ENCODE measurements at regions not wholly inside any gene's neighbourhood (a gene's known extent, or its start where the extent isn't known, plus 50 kb on each side); places are given as distances from the start of the nearest gene placed in this dataset.

GRCh38 chr16:62253966-62254365 is 217.7 kb upstream of the CDH8 start:
- Histone ChIP-seq H3K27ac (ENCODE audit: low read length) (no peak overlapping the region), H3K27me3 (ENCODE audit: low read depth, low read length) (no peaks in the 10 kb centered on the region), H3K4me1 (ENCODE audit: control insufficient read depth in 1 of 2, insufficient read depth in 2 of 2, low read length in 2 of 2) (no peaks in the 10 kb centered on the region), H3K9me3 (ENCODE audit: control insufficient read depth in 1 of 2, low read length in 2 of 2) (no peaks in the 10 kb centered on the region), H3K4me3 (ENCODE audit: low read depth in 1 of 2, low read length in 2 of 2) (no peak overlapping the region), H3K36me3 (ENCODE audit: control insufficient read depth in 1 of 2, insufficient read depth in 2 of 2, low read length in 2 of 2) (no peaks in the 10 kb centered on the region)

DNA sequence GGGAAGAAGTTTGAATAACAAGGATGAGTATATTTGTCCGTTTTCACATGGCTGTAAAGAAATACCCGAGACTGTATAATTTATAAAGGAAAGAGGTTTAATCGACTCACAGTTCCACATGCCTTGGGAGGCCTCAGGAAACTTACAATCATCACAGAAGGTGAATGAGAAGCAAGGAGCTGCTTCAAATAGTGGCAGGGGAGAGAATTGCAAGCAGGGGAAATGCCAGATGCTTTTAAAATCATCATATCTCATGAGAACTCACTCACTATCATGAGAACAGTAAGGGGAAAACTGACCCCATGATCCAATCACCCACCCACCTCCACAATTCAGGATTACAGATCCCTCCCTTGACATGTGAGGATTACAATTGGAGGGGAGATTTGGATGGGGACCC is 212.8 kb upstream of the CDH8 start:
- Histone ChIP-seq H3K4me3 (ENCODE audit: low read depth in 1 of 2, low read length in 2 of 2) (no peak overlapping the region), H3K9me3 (ENCODE audit: control insufficient read depth in 1 of 2, low read length in 2 of 2) (no peaks in the 10 kb centered on the region), H3K27me3 (ENCODE audit: low read depth, low read length) (no peaks in the 10 kb centered on the region), H3K4me1 (ENCODE audit: control insufficient read depth in 1 of 2, insufficient read depth in 2 of 2, low read length in 2 of 2) (no peaks in the 10 kb centered on the region), H3K36me3 (ENCODE audit: control insufficient read depth in 1 of 2, insufficient read depth in 2 of 2, low read length in 2 of 2) (no peaks in the 10 kb centered on the region), H3K27ac (ENCODE audit: low read length) (no peak overlapping the region)

DNA sequence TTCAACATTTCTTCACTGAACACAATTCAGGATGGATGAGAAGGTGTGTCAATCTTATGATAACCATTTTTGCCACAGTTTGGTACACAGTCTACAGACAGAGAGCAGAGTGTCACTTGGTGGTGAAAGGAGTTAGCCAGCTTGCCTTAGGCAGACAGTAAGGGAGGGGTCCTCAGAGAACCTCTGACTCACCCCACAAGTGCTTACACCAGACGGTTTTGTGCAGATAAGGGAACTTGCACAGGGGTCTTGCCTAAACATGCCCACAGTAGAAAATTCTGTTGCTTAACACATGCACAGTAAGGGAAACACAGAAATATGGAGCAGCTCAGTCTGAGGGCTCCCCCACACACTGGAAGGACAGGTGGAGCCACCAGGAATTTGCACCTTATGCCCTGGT is 204.5 kb upstream of the CDH8 start:
- Histone ChIP-seq H3K4me1 (ENCODE audit: control insufficient read depth in 1 of 2, insufficient read depth in 2 of 2, low read length in 2 of 2) (no peaks in the 10 kb centered on the region), H3K36me3 (ENCODE audit: control insufficient read depth in 1 of 2, insufficient read depth in 2 of 2, low read length in 2 of 2) (no peaks in the 10 kb centered on the region), H3K27ac (ENCODE audit: low read length) (no peak overlapping the region), H3K4me3 (ENCODE audit: low read depth in 1 of 2, low read length in 2 of 2) (no peak overlapping the region), H3K9me3 (ENCODE audit: control insufficient read depth in 1 of 2, low read length in 2 of 2) (no peaks in the 10 kb centered on the region), H3K27me3 (ENCODE audit: low read depth, low read length) (no peaks in the 10 kb centered on the region)

DNA sequence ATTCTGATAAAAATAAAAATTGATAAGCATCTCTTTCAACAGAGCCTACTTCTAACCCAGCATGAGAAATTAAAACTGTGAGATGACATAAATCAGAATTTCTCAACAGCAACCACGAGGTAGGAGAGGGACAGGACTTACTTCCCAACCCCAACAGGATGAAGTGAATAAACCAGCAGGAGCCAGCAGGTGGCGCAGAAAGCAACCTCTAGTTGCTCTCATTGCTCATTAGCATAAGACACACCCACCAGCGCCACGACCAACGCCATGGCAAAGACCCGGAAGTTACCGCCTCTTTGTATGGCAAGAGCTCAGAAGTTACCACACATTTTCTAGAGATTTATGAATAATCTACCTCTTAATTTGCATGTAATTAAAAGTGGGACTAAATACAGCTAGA is 189.4 kb upstream of the CDH8 start:
- Histone ChIP-seq H3K27me3 (ENCODE audit: low read depth, low read length) (no peaks in the 10 kb centered on the region), H3K4me1 (ENCODE audit: control insufficient read depth in 1 of 2, insufficient read depth in 2 of 2, low read length in 2 of 2) (no peaks in the 10 kb centered on the region), H3K27ac (ENCODE audit: low read length) (no peak overlapping the region), H3K36me3 (ENCODE audit: control insufficient read depth in 1 of 2, insufficient read depth in 2 of 2, low read length in 2 of 2) (no peaks in the 10 kb centered on the region), H3K9me3 (ENCODE audit: control insufficient read depth in 1 of 2, low read length in 2 of 2) (no peaks in the 10 kb centered on the region), H3K4me3 (ENCODE audit: low read depth in 1 of 2, low read length in 2 of 2) (no peak overlapping the region)

GRCh38 chr16:62224646-62225209 is 188.5 kb upstream of the CDH8 start:
- H3K36me3 ChIP-seq (ENCODE audit: control insufficient read depth in 1 of 2, insufficient read depth in 2 of 2, low read length in 2 of 2) = no peaks in the 10 kb centered on the region
- no peaks in the 10 kb centered on the region for H3K9me3 ChIP-seq (ENCODE audit: control insufficient read depth in 1 of 2, low read length in 2 of 2)
- no peaks in the 10 kb centered on the region for H3K4me1 ChIP-seq (ENCODE audit: control insufficient read depth in 1 of 2, insufficient read depth in 2 of 2, low read length in 2 of 2)

DNA sequence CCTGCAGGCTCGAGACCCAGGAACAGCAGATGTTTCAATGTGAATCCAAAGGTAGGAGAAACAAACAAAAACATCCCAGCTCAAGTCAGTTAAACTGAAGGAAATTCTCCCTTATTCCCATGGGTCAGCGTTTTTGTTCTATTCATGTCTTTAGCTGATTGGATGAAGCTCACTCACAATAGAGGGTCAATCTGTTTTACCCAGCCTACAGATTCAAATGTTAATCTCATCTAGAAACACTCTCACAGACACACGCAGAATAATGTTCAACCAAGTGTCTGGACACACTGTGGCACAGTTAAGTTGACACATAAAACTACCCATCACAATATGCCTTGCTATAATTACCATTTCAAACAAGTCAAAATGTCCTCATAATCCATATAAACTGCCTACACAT is 180.6 kb upstream of the CDH8 start:
- Histone ChIP-seq H3K27ac (ENCODE audit: low read length) (no peak overlapping the region), H3K36me3 (ENCODE audit: control insufficient read depth in 1 of 2, insufficient read depth in 2 of 2, low read length in 2 of 2) (no peaks in the 10 kb centered on the region), H3K4me3 (ENCODE audit: low read depth in 1 of 2, low read length in 2 of 2) (no peak overlapping the region), H3K4me1 (ENCODE audit: control insufficient read depth in 1 of 2, insufficient read depth in 2 of 2, low read length in 2 of 2) (no peaks in the 10 kb centered on the region), H3K27me3 (ENCODE audit: low read depth, low read length) (no peaks in the 10 kb centered on the region), H3K9me3 (ENCODE audit: control insufficient read depth in 1 of 2, low read length in 2 of 2) (no peaks in the 10 kb centered on the region)

More at GRCh38 chr16:62224646-62225209, 188.5 kb upstream of the CDH8 start:
- Histone ChIP-seq H3K27ac (ENCODE audit: low read length) (no peak overlapping the region), H3K27me3 (ENCODE audit: low read depth, low read length) (no peaks in the 10 kb centered on the region), H3K4me3 (ENCODE audit: low read depth in 1 of 2, low read length in 2 of 2) (no peak overlapping the region)

- H3K27ac ChIP-seq (ENCODE audit: low read length) = no peak overlapping the region
- no peaks in the 10 kb centered on the region for H3K27me3 ChIP-seq (ENCODE audit: low read depth, low read length)
- H3K4me1 ChIP-seq (ENCODE audit: control insufficient read depth in 1 of 2, insufficient read depth in 2 of 2, low read length in 2 of 2) = no peaks in the 10 kb centered on the region
Measured at GRCh38 chr16:62213763-62214162, 177.5 kb upstream of the CDH8 start.

GRCh38 chr16:62208934-62209333 is 172.7 kb upstream of the CDH8 start:
- no peaks in the 10 kb centered on the region for H3K27me3 ChIP-seq (ENCODE audit: low read depth, low read length)
- H3K36me3 ChIP-seq (ENCODE audit: control insufficient read depth in 1 of 2, insufficient read depth in 2 of 2, low read length in 2 of 2) = no peaks in the 10 kb centered on the region
- no peak overlapping the region for H3K4me3 ChIP-seq (ENCODE audit: low read depth in 1 of 2, low read length in 2 of 2)
- no peaks in the 10 kb centered on the region for H3K9me3 ChIP-seq (ENCODE audit: control insufficient read depth in 1 of 2, low read length in 2 of 2)
- H3K4me1 ChIP-seq (ENCODE audit: control insufficient read depth in 1 of 2, insufficient read depth in 2 of 2, low read length in 2 of 2) = no peaks in the 10 kb centered on the region
- no peak overlapping the region for H3K27ac ChIP-seq (ENCODE audit: low read length)

More at GRCh38 chr16:62213763-62214162, 177.5 kb upstream of the CDH8 start:
- Histone ChIP-seq H3K9me3 (ENCODE audit: control insufficient read depth in 1 of 2, low read length in 2 of 2) (no peaks in the 10 kb centered on the region), H3K36me3 (ENCODE audit: control insufficient read depth in 1 of 2, insufficient read depth in 2 of 2, low read length in 2 of 2) (no peaks in the 10 kb centered on the region), H3K4me3 (ENCODE audit: low read depth in 1 of 2, low read length in 2 of 2) (no peak overlapping the region)

DNA sequence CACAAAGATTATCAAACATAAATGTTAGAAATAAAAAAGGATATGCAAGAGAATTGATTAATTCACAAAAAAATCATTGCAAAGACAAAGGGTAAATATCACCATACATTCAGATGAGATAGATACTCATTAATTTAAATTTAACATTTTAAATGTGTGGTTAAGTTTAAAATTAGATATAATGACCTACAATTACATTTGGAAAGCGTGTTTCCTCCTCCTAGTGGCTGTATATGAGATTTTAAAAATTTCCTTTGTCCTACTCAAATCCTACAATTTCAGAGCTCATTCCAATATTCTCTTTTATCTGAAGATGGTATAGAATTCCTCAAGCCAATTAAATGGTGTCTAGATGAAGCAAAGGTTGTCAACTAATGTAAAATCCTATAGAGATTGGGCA is 169.2 kb upstream of the CDH8 start:
- no peaks in the 10 kb centered on the region for H3K9me3 ChIP-seq (ENCODE audit: control insufficient read depth in 1 of 2, low read length in 2 of 2)
- H3K27ac ChIP-seq (ENCODE audit: low read length) = no peak overlapping the region
- no peak overlapping the region for H3K4me3 ChIP-seq (ENCODE audit: low read depth in 1 of 2, low read length in 2 of 2)
- H3K4me1 ChIP-seq (ENCODE audit: control insufficient read depth in 1 of 2, insufficient read depth in 2 of 2, low read length in 2 of 2) = no peaks in the 10 kb centered on the region
- no peaks in the 10 kb centered on the region for H3K36me3 ChIP-seq (ENCODE audit: control insufficient read depth in 1 of 2, insufficient read depth in 2 of 2, low read length in 2 of 2)
- no peaks in the 10 kb centered on the region for H3K27me3 ChIP-seq (ENCODE audit: low read depth, low read length)

DNA sequence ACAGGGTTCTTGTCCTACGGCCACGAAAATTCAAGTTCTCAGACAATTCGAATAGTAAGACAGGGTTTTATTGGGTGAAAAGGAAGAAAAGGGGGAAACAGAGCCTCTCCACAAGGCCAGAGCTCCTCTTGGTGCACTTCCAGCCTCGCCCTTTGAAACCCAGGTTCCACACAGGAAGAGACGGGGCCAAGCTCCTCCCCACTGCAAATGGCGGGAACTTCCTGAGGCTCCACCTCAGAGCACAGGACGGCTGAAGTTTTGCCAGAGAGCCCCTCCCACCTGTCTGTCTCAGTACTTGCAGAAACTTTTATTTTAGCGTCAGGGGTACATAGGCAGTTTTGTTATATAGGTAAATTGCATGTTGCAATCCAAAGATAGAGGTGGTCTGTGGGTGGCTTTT is 165.7 kb upstream of the CDH8 start:
- no peak overlapping the region for H3K4me3 ChIP-seq (ENCODE audit: low read depth in 1 of 2, low read length in 2 of 2)
- no peaks in the 10 kb centered on the region for H3K27me3 ChIP-seq (ENCODE audit: low read depth, low read length)
- H3K9me3 ChIP-seq (ENCODE audit: control insufficient read depth in 1 of 2, low read length in 2 of 2) = no peaks in the 10 kb centered on the region
- H3K36me3 ChIP-seq (ENCODE audit: control insufficient read depth in 1 of 2, insufficient read depth in 2 of 2, low read length in 2 of 2) = no peaks in the 10 kb centered on the region
- H3K4me1 ChIP-seq (ENCODE audit: control insufficient read depth in 1 of 2, insufficient read depth in 2 of 2, low read length in 2 of 2) = no peaks in the 10 kb centered on the region
- H3K27ac ChIP-seq (ENCODE audit: low read length) = no peak overlapping the region

GRCh38 chr16:62194828-62195227 is 158.6 kb upstream of the CDH8 start:
- no peak overlapping the region for H3K4me3 ChIP-seq (ENCODE audit: low read depth in 1 of 2, low read length in 2 of 2)

DNA sequence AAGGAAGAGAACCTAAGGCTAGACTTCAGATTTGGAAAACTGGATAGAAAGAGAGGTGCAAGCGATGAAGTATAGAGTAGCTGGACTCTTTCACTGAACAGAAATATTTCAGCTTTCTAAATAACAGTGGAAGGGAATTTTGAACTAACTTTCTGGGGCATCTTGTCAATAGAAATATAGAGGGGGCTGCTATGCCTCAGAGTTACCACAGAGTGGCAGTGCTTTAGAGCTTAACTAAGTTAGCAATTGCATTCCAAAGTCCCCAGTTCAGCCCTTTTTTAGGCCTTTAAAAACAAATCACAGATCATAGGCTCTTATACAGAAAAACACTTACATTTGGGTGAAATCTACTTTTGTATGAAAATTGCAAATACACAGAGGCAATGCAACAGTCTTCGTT is 154.2 kb upstream of the CDH8 start:
- Histone ChIP-seq H3K27ac (ENCODE audit: low read length) (no peak overlapping the region), H3K36me3 (ENCODE audit: control insufficient read depth in 1 of 2, insufficient read depth in 2 of 2, low read length in 2 of 2) (no peaks in the 10 kb centered on the region), H3K9me3 (ENCODE audit: control insufficient read depth in 1 of 2, low read length in 2 of 2) (no peaks in the 10 kb centered on the region), H3K27me3 (ENCODE audit: low read depth, low read length) (no peaks in the 10 kb centered on the region), H3K4me3 (ENCODE audit: low read depth in 1 of 2, low read length in 2 of 2) (no peak overlapping the region), H3K4me1 (ENCODE audit: control insufficient read depth in 1 of 2, insufficient read depth in 2 of 2, low read length in 2 of 2) (no peaks in the 10 kb centered on the region)

More at GRCh38 chr16:62194828-62195227, 158.6 kb upstream of the CDH8 start:
- H3K4me1 ChIP-seq (ENCODE audit: control insufficient read depth in 1 of 2, insufficient read depth in 2 of 2, low read length in 2 of 2) = no peaks in the 10 kb centered on the region
- H3K9me3 ChIP-seq (ENCODE audit: control insufficient read depth in 1 of 2, low read length in 2 of 2) = no peaks in the 10 kb centered on the region
- H3K36me3 ChIP-seq (ENCODE audit: control insufficient read depth in 1 of 2, insufficient read depth in 2 of 2, low read length in 2 of 2) = no peaks in the 10 kb centered on the region
- no peak overlapping the region for H3K27ac ChIP-seq (ENCODE audit: low read length)
- H3K27me3 ChIP-seq (ENCODE audit: low read depth, low read length) = no peaks in the 10 kb centered on the region

All from muscle layer of duodenum (tissue), 2 donors.